ENCODE measurements at regions not wholly inside any gene's neighbourhood (a gene's known extent, or its start where the extent isn't known, plus 50 kb on each side); places are given as distances from the start of the nearest gene placed in this dataset.

DNA sequence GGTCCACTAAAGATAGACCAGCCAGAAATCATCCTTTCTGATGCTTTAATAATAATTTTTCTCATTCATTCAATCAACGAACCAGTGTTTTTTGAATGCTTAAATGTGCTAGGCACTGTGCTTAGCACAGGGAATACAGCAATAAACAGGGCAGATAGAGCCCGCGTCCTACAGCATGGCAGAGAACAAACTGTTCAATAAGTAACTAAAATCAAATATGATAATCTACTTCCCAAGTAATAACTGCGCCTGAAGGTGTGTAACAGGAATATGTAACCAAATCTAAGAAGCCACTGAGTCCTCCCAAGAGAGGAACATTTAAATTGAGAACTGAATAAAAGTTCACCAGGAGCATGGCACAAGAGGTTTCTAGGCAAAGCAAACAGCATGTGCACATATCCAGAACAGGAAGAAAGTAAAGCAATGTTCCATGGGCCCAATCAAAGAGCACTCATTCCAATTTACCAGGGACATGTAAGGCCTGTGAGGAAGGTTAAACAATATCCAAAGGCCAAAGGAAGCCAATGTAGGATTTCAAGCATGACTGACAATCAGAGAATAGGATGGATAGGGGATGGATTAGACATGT is 311.0 kb upstream of the RARB start:
- Histone ChIP-seq H3K4me2 (ENCODE audit: insufficient read depth, low read length) (no peak overlapping the region), H3K36me3 (ENCODE audit: control insufficient read depth in 2 of 2, extremely low read depth in 1 of 2, insufficient read depth in 2 of 2, low read length in 2 of 2) (no peaks in the 10 kb centered on the region), H3K4me3 (replicated peaks in 1 of 3; ENCODE audit: insufficient read depth in 1 of 3, low read depth in 1 of 3, low read length in 3 of 3) (no peak overlapping the region), H3K79me2 (ENCODE audit: control insufficient read depth, insufficient read depth, low read length) (no peaks in the 10 kb centered on the region), H3K27me3 (ENCODE audit: control insufficient read depth in 2 of 2, insufficient read depth in 2 of 2, low read length in 2 of 2) (no peaks in the 10 kb centered on the region), H3K9me3 (replicated peaks; ENCODE audit: control insufficient read depth, insufficient read depth, low read length) (no peaks in the 10 kb centered on the region), H4K20me1 (replicated peaks; ENCODE audit: control insufficient read depth, extremely low read depth, insufficient read depth, low read length) (no peaks in the 10 kb centered on the region), H3K9ac (replicated peaks; ENCODE audit: extremely low read depth, insufficient read depth, low read length) (no peak overlapping the region), H2AFZ (ENCODE audit: low read depth, low read length) (no peak overlapping the region), H3K9me1 (replicated peaks; ENCODE audit: control insufficient read depth, extremely low read depth, insufficient read depth, low read length) (no peaks in the 10 kb centered on the region), H3K4me1 (ENCODE audit: control insufficient read depth, extremely low read depth, insufficient read depth, low read length) (no peaks in the 10 kb centered on the region), H3K27ac (ENCODE audit: insufficient read depth, low read depth, low read length) (no peak overlapping the region)
- no TSS peak for BruUV-seq (replicated peaks)
- ChIA-PET POLR2A (no interaction called here), CTCF (no interaction called here)
- TF ChIP-seq, protein P1, sequence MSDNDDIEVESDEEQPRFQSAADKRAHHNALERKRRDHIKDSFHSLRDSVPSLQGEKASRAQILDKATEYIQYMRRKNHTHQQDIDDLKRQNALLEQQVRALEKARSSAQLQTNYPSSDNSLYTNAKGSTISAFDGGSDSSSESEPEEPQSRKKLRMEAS (IDR thresholded peaks at IDR 0.05; ENCODE audit: insufficient read depth, insufficient read length), result no peak
- TF ChIP-seq CTCF (IDR thresholded peaks at IDR 0.05; ENCODE audit: extremely low read depth in 1 of 2, insufficient read depth in 1 of 2, low read depth in 1 of 2, low read length in 2 of 2), result no peak
- no peak for TF ChIP-seq EZH2 (IDR thresholded peaks at IDR 0.05; ENCODE audit: borderline replicate concordance, low read depth, low read length, severe bottlenecking)
- no peak for TF ChIP-seq POLR2AphosphoS5 (IDR thresholded peaks at IDR 0.05; ENCODE audit: insufficient read depth, low read depth, low read length)
- TF ChIP-seq JUN (IDR thresholded peaks at IDR 0.05; ENCODE audit: borderline replicate concordance, insufficient read depth, insufficient read length, low read depth), result no peak
- no peak for TF ChIP-seq FOS (IDR thresholded peaks at IDR 0.05; ENCODE audit: borderline replicate concordance, insufficient read depth, low read length)
- TF ChIP-seq GATA2 (IDR thresholded peaks at IDR 0.05; ENCODE audit: insufficient read depth, insufficient read length, low read depth, low read length), result no peak
- TF ChIP-seq POLR2A (IDR thresholded peaks at IDR 0.05; ENCODE audit: low read depth, low read length), result no peak
- no peak for TF ChIP-seq MYC (IDR thresholded peaks at IDR 0.05; ENCODE audit: low read depth, low read length)
- intact Hi-C loops (cut with micrococcal nuclease) (no loop called here), dilution Hi-C loops (cut with MboI; ENCODE audit: extremely low pct_ligation_motif_present, low sequenced_read_pairs) (no loop called here)
- FAIRE-seq (no peak), DNase-seq (ENCODE audit: low read depth, low spot score) (no peak)

All from endothelial cell of umbilical vein (primary cell).